ENCODE measurements at regions not wholly inside any gene's neighbourhood (a gene's known extent, or its start where the extent isn't known, plus 50 kb on each side); places are given as distances from the start of the nearest gene placed in this dataset.
"Not testable (repeated sequence)": the region's sequence is repeated elsewhere in the genome, so short reads cannot be mapped to it uniquely, and the experiment has no call there.

DNA sequence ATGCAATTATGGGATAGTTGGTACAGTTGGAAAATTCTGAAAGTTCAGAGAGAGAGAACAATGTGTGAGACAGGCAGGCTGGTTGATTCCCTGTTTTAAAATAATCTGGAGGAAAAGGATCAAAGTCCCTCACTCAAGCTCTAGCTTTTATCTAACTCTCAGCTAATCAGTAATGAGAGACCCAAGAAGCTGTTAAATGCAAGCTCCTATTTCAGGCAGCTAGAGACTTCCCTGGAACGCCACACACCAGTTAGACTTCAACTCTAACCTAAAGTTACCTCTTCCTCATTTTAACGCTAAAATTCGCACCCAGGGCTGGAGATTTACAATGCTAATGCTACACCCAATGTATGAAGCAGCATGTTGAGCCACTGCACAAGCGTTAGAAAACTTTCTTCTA lies 243.1 kb downstream of the EN1 start:
- no peak for DNase-seq

DNA sequence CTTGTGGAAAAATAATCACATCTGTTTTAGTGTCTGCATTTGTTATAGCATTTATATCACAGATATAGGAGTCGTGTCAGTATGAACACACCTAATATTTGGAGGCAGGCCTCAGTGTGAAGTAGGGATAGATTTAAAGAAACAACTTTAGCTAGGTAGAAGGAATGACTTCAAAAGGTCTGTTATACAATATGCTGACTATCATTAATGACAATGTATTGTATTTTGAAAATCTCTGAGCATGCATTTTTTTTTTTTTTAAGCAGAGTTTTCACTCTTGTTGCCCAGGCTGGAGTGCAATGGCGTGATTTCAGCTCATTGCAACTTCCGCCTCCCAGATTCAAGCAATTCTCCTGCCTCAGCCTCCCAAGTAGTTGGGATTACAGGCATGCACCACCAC lies 248.3 kb downstream of the EN1 start:
- DNase-seq, result no peak

DNA sequence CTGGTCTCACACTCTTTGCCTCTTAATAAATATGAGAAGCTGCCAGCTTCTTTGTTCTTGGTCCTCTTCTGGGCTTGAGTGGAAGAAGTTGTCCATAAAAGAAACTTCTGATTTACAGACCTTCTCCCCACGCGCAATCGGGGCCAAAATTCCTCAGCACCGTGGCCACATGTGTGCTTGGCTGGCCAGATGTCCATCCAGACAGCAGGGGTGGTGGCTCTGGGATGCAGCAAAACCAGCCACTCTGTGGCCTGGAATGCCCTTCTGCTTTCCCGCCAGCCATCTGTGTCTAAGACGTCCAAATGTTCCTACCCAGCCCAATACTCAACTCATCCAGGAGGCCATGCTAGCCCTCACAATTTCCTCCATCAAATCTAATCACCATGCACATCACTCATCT lies 250.8 kb downstream of the EN1 start:
- DNase-seq, result no peak

DNA sequence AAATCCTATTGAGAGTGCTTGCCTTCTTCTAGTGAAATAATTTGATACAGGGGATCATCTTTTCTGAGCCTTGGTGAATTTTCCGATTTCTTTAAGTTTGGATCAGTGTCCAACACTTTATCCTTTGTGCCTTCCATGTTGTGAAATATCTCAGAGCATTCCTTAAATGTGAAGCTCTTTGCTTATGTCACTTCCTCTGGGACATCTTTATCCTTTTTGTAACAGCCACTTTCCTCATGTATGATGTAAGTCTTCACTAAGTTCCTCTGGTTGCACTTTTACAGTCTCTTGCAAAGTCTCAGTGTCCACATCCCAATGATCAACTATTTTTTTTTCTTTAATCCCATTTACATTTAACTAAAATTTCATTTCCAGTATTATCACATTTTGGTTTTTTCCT lies 254.2 kb downstream of the EN1 start:
- no peak for DNase-seq

DNA sequence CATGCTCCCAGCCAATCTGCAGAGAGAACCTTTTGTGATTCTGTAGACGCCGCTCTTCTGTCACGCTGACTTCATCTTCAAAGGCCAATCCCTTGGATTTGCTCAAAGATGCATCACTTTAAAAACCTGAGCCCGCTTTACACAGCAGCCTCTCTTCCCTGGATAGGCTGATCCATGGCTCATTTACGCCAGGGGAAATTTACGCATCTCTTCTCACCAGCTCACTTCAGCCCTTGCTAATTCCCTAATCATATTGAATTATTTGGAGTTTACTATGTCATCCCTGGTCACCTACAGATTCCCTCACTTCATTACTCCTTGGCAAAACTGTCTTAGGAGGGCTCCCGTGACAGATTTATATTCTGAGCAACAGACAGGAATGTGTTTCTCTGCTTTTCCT lies 256.2 kb downstream of the EN1 start:
- no peak for DNase-seq

DNA sequence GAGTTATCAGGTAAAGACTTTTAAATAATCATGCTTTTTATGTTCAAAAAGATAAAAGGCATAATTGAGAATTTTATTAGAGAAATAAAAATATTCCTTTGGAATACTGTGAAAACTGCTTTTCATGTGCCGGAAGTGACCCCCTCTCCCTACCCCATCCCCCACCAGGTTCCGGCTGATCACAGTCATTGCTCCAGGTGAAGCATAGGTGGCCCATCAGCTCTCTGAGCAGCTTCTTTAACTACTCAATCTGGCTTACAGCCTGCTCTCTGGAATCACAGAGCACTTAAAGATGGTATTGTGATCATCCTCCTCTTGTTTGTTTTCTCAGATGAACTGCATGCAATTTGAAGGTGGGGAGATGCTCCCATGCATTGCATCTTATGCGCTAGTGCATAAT lies 257.7 kb downstream of the EN1 start:
- no peak for DNase-seq

DNA sequence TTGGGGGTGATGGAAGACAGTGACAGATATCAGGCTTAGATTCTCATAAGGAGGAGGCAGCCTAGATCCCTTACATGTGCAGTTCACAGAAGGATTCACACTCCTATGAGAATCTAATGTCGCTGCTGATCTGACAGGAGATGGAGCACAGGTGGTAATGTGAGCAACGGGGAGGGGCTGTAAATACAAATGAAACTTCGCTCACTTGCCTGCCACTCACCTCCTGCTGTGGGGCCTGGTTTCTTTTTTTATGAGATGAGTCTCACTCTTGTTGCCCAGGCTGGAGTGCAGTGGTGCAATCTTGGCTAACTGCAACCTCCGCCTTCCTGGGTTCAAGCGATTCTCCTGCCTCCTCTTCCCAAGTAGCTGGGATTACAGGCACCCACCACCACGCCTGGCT lies 258.6 kb downstream of the EN1 start:
- no peak for DNase-seq

DNA sequence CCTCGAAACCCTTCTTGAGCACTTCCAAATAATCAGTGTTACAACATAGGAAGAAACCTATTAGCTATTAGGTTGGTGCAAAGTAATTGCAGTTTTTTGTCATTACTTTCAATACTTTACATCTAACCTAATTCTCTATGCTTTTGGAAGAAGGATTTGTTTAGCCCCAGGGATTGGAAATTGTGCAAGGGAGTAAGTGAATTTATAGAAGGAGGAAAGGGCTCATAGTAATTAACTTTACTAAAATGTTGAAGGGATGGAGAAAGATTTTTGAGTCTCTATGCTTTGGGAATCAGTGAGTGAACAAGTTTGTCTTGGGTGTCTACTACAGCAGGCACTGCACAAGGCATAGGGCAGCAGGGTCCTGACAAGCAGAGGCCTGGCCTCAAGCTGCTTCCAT lies 261.1 kb downstream of the EN1 start:
- no peak for DNase-seq

DNA sequence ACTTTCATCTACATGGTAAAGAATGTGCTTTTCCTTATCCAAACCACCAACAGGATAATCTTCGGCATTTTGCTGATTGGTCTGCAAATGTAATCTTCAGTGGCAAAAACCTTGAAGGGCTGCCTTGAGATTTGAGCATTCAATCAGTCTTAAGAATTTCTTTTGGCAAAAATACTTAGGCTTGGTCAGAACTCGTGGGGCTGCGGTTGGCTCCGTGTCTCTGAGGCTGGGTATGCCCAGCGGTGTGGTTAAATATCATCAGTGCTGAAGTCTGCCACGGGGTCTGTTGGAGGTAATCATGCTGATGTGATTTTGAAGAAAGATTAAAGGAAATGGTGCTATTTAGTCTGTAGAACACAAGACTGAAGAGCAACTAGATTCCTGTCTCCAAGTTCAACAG lies 262.6 kb downstream of the EN1 start:
- DNase-seq, result no peak

DNA sequence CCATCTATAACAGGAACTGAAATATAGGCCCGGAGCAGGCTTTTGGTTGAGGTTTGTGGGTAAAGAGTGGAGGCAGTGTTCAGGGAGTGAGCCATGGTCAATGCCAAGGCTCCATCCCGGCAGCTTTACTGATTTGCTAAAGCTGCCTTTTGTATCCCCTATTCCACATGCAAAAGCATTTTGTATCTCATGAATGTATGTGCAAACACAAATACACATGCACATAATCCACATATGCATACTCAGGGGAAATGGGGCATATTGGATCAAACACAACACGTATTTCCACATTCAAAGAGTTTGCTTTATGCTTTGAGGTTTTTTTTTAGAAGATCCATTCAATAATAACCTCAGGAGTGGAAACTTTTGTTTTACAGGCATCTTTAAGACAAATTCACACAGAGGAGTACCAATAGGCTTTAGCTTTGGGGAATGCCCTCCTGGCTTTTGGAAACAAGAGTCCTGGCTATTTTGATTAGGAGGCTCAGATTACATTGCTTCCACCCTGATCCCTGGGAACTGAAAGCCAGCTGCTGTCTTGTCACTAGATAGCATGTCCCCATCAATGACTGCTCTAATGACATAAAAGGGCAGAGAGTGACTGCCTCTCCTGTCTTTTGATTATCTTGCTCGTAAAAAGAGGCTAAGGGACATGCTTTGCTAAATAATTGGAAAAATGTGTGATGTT lies 263.2 kb downstream of the EN1 start:
- no peak for DNase-seq

DNA sequence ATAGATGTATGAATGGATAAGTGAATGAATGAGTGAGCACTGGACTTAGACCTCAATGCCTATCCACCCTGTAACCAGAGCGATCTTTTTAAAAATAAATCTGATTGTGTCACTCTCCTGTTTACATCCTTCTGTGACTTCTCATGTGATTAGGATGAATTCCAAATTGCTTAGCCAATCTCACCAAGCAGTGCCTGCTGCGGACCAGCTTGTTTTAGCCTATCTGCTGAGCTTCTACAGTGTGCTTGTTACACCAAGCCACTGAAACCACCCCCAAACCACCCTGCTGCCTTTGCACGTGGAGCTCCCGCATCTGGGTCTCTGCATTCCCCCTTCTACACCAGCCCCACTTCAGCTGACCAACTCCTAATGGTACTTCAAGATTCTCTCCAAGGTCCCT lies 265.4 kb downstream of the EN1 start:
- DNase-seq, result no peak

DNA sequence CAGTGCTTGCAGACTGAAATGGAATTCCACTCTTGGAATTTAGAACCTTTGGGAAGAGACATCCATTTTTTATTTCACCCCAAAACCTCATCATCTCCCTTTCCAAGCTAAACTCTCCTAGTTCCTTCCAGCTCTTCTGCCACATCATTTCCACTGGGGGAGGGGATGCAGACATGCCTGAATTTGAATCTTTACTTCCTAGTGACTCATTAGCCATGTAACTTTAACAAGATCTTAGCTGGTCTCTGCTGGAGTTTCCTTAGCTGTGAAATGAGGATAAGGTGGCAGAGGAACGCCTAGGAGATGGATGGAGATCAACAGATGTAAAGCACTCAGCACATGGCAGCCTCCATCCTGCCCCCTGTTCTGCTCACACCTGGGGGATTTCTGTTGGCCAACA lies 266.8 kb downstream of the EN1 start:
- no peak for DNase-seq

DNA sequence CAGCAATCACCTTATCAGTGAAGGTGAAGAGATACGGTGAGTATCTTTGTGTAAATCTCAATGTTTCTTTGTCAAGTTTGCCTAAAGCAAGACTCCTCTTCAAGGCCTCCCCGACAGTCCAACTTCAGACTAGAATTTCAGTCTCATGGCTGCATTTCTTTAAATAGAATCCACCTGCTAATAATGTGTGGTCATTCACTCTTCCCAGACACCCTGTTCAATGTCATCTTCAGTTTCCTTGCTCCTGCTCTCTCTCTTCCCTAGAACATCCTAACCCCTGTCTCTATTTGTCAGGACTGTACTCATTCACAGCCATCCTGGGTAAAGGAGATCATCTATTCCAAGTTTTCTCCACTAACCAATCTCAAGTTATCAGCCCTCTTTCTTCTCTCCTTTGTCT lies 267.3 kb downstream of the EN1 start:
- no peak for DNase-seq

DNA sequence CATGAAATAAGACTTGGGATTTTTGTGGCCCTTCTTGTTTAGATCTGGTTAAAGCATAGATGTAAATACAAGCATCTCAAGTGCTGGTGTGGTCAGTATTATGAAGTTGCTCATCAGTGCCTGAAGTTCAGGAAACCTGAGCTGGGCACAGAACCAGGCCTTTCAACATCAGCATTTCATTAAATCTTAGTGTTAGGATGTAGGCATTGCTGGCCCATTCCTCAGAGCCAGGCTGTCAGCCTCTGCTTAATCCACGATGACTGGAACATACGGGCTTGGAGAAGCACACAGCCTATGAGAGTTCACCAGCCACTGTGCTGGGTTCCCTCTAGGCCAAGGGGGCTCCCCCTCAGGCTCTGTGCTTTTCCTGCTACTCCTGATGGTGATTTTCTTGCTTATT lies 270.2 kb downstream of the EN1 start:
- DNase-seq, result no peak

DNA sequence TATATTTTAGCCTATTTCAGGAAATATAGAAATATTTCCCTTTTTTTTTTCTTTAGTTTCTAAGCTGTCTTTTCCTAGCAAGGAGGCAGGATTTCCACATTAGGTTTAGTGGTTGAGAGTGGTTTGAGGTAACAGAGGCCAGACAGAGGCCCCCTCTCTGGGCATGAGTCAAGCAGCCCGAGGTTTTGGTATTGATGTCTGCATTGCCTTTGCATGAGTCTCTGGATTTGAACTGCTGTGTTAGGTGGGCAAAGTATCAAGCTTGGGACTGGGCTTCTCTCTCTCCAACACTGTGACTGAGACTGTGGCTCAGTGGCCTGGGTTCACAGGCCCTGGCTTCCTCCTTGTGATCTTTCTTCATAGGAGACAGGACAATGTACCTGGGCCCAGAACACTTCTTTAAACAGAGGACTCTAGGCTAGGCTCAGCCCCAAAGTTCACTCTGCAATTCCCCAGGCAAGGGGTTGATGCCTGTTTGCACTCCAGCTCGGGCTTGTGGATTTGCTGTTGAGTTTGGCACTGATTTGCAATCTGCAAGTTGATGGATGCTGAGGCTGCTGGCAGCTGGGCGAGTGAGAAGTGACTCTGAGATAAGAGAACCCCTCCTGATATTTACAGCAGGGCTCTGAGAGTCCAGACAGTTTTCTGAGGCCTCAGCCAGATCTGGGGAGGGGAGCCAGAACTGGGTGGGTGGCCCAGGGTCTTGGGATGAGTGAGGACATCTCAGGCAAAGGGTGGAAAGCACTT lies 271.2 kb downstream of the EN1 start:
- no peak for DNase-seq

DNA sequence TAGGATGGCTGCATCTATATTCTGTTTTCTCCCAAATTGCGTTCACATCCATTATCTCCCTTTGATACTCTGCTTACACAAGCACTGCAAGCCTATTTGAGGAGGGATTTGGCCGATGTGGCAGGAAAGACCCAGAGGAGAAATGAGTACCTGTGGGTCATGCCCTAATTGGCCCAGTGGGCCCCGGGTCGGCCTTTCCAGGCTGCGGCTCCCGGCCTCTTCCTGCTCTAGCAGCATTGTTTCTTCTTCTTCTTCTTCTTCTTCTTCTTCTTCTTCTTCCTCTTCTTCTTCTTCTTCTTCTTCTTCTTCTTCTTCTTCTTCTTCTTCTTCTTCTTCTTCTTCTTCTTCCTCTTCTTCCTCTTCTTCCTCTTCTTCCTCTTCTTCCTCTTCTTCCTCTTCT lies 275.1 kb downstream of the EN1 start:
- DNase-seq, result not testable (repeated sequence)

DNA sequence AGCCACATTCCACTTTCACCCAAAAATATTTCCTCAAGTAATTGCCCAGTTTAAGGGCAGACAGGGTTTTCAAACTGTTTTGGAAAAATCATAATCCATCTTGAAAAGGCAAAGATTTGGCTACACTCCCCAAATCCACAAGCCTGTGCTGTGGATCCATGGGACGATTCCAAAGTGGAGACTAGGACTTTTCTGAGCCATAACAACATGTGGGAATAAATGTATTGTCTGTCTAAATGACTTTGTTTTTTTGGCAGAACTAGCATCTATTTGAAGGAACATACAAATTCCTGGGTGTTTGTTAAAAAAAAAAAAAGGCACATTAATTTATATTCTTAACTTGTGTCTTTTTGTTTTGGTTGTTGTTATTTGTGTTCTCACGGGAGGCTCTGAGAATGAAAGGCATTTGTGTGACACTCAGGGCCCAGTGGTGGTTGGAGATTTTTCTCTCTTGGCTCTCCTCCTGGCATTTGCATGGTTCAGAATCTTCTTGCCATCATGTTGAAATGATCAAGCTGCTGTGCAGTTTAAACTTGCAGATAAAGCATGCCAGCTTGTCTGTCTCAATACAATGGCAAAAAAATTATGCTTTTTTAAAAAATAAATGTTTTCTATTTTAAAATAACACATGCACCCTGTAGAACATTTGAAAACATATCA lies 277.4 kb downstream of the EN1 start:
- no peak for DNase-seq

DNA sequence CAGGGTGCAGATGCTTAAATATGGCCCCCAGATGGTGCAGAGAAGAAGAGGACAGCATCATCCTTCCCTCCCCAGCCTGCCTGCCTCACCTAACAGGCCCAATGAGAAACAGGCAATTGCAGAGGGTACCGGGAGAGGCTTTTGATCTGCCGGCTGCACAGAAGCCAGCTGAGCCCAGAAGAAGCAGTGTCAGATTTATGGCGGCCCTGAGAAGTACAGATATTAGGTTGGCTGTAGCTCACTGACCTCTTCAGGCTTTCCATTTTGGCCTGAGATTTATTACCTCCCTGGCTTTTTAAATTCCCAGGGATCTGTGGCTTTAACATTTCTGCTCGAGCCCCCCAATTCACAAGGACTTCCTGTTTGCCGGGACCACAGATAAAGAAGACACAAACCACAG lies 278.7 kb downstream of the EN1 start:
- no peak for DNase-seq

DNA sequence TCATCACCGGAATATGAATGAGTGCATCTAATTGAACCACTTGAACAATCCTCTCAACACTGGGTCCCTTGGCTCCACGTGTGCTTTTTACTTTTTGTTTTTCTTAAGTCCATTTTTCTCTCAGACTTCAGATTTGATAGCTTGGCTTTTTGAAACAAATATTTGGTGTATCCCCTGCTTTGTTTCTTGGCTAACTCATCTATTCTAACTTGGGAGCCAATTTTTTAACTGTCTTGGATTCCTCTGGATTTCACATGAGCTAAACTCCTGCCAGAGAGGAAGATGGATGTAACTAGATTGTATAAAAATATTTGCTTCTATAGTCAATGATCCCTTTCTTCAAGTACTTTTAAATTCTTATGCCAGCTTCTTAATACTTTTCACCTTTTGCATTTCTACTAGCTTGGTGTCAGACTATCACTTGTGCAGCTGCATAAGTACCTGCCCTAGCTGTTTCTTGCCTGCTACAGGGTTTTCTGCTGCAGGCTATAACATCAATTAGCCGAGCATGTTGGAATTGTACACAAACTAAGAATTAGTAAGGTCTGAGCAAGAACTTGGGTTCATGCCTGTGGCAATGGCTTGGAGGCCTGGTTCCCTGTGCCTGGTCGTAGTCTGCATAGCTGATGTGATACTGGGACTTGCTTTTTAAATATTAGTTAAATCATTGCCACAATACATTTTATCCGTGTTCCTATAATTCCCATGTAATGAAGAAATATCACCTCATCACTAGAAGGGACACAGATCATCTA lies 281.5 kb downstream of the EN1 start:
- no peak for DNase-seq

DNA sequence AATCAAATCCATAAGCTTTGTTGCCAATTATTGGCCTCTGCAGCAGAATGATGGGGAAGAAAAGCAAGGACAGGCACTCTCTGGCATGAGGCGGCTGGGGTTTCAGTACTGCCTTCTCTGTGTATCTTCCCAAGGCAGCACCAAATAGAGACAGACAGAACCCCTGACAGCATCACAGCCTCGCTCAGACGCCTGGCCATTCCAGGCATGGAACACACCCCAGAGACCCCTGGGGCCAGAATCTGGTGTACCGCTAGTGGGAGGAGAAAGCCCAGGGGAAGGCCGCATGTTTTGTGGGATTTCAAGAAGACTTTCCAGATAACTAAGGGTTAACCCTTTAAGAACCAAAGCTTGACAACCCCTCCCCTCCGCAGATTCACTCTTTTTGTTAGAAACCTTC lies 282.1 kb downstream of the EN1 start:
- DNase-seq, result no peak

DNA sequence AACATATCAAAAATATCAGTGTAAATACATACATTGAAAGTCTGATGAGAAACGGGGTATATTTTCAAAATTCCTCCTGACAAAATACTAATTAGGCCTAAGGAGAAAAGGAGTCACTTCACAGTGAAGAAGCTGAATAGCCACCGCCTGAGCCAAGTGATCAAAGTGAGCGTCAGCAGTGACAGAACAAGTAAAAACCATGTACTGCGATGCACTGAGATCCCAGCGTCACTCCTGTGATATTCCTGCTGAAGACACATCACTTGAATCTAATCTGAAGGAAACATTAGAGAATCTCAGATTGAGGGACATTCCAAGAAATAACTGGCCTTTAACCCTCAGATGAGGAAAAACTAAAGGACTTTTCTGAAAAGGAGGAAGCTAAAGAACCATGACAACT lies 285.3 kb downstream of the EN1 start:
- DNase-seq, result no peak

DNA sequence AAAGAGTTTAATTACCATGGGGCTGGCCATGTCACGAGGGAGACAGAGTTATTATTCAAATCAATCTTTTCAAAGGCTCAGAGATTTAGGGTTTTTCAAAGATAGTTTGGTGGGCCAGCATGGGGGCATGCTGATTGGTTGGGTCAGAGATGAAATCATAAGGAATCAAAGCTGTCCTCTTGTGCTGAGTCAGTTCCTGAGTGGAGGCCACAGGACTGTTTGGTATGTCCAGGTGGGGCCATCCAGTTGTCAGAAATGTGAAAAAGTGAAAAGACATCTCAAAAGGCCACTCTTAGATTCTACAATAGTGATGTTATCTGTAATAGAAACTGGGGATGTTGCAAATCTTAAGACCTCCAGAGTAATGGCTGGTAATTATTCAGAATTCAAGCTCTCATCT lies 288.6 kb downstream of the EN1 start:
- no peak for DNase-seq

DNA sequence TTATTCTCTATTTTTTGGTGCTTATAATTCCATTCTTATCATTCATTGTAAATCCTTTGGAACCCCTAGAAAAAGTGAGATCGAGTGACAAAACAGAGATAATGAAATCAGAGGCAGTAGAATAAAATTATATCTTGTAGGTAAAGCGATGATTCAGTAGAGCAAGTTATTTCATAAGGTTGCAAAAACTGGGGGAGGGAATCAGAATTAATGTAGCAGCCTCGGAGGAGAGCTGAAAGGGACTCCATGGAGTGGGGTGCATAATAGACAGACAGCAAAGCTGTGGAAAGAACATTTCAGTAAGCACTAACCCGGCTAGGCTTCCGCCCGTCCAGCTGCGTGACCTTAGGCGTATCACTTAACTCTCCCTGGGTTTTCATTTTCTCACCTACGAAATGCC lies 289.7 kb downstream of the EN1 start:
- no peak for DNase-seq

DNA sequence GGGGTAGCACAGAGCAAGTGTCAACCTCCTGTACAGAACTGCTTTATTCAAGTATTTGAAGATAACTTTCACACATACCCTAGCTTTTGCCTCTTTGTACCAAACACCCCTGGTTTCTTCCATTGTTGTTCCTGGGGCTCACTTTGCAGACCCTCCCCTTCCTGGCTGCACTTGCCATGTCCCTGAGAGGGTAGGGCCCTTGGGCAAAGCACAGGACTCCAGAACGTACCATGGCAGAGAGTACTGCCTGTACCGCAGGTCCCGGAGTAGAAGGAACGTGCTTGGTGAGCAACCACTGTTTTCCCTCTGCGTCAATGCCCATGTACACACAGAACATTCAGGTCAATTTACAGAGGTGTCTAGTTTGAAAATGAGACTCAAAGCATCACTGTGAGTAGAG lies 290.4 kb downstream of the EN1 start:
- DNase-seq, result no peak

All from NCI-H187 (cell line).